HepG2 (cell line): ENCODE measurements at regions not wholly inside any gene's neighbourhood (a gene's known extent, or its start where the extent isn't known, plus 50 kb on each side); places are given as distances from the start of the nearest gene placed in this dataset.

ENCODE experiments used
- ATAC-seq: fragments of 200-7000 bp; cut with Tn5 transposase; 3 replicates; pipeline ENCODE4 v1.9.1; 2020; ENCODE audit warnings: mild to moderate bottlenecking, moderate library complexity
- BruUV-seq: library from RNA; stranded (reverse); fragments of 400-500 nt; replicated peaks from 2 replicates; lab custom pipeline; 2021; lab: Mats Ljungman, UMichigan
- CTCF ChIA-PET: fragments of 300-600 bp; formaldehyde crosslinking; extraction: SDS; loops from one replicate; lab custom pipeline; 2021; ENCODE audit warnings: low total read pairs, inconsistent platforms, low intra/inter-chr PET ratio; lab: Yijun Ruan, JAX
- POLR2A ChIA-PET: fragments of 350-600 bp; sonication (Branson Sonifier 250); formaldehyde crosslinking; loops from one replicate; lab custom pipeline; 2020; ENCODE audit warnings: antibody characterized with exemption, inconsistent platforms; lab: Yijun Ruan, JAX
- DNase-seq: peaks from one replicate; pipeline ENCODE4 v3.0.0-alpha.2; 2015; ENCODE audit warnings: low spot score
- FAIRE-seq: peaks from 3 replicates; lab custom pipeline; 2011; peaks lifted over from hg19 to GRCh38; lab: Jason Lieb, UNC
- H2AFZ ChIP-seq: one replicate; pipeline ENCODE4 v1.6.1; 2011; ENCODE audit warnings: low read length, inconsistent platforms
- H3K27ac ChIP-seq: fragments of 300-600 bp; 3 replicates; pipeline ENCODE4 v1.8.0; 2011; ENCODE audit warnings: mixed run types, mild to moderate bottlenecking, mixed read lengths, low read length, inconsistent platforms; ENCODE audit not compliant: insufficient read depth; ENCODE audit errors: extremely low read length
- H3K27me3 ChIP-seq, 2 experiments: fragments of 200-600 bp in 1 of 2; 2 replicates in 1 of 2; 3 replicates in 1 of 2; pipeline versions ENCODE4 v1.6.0 to v1.8.0; 2011; ENCODE audit warnings: low read length in 2 of 2, mild to moderate bottlenecking in 2 of 2, moderate library complexity in 2 of 2, inconsistent platforms in 1 of 2; ENCODE audit not compliant: insufficient read depth in 2 of 2, control insufficient read depth in 1 of 2
- H3K36me3 ChIP-seq, 2 experiments: fragments of 200-600 bp in 1 of 2; replicated peaks in 1 of 2; 2 replicates in 1 of 2; 3 replicates in 1 of 2; pipeline versions ENCODE4 v1.5.1 to v1.8.0; 2011; ENCODE audit warnings: low read length in 2 of 2, inconsistent platforms in 1 of 2; ENCODE audit not compliant: insufficient read depth in 2 of 2, control insufficient read depth in 1 of 2
- H3K4me1 ChIP-seq: 2 replicates; pipeline ENCODE4 v1.5.1; 2012; ENCODE audit warnings: low read length, inconsistent platforms; ENCODE audit not compliant: insufficient read depth
- H3K4me2 ChIP-seq: 2 replicates; pipeline ENCODE4 v1.6.0; 2011; ENCODE audit warnings: low read depth, low read length, inconsistent platforms
- H3K4me3 ChIP-seq, 3 experiments: fragments of 200-600 bp in 1 of 3; sonication (generic), shearing (Covaris generic) in 1 of 3; replicated peaks in 1 of 3; 2 replicates each; pipeline ENCODE4 v1.5.1; 2011 to 2016; ENCODE audit warnings: low read length in 3 of 3, inconsistent platforms in 2 of 3, low read depth in 2 of 3, mild to moderate bottlenecking in 2 of 3, control low read depth in 1 of 3, mixed read lengths in 1 of 3; ENCODE audit not compliant: insufficient read depth in 1 of 3
- H3K79me2 ChIP-seq: one replicate; pipeline ENCODE4 v1.6.1; 2011; ENCODE audit warnings: low read length, inconsistent platforms; ENCODE audit not compliant: insufficient read depth
- H3K9ac ChIP-seq: 2 replicates; pipeline ENCODE4 v1.6.0; 2011; ENCODE audit warnings: mild to moderate bottlenecking, low read depth, low read length, inconsistent platforms; ENCODE audit not compliant: insufficient read depth
- H3K9me3 ChIP-seq: 2 replicates; pipeline ENCODE4 v1.5.1; 2012; ENCODE audit warnings: mild to moderate bottlenecking, low read length
- H4K20me1 ChIP-seq: 2 replicates; pipeline ENCODE4 v1.6.0; 2011; ENCODE audit warnings: inconsistent platforms, mild to moderate bottlenecking, low read length, moderate library complexity; ENCODE audit not compliant: insufficient read depth
- ARNT ChIP-seq: fragments of 450-650 bp; IDR thresholded peaks from 2 replicates; pipeline ENCODE4 v1.6.1; 2017
- BCL6 ChIP-seq: IDR thresholded peaks from 2 replicates; pipeline ENCODE4 v1.6.1; 2016; ENCODE audit warnings: missing genetic modification reagents, missing compliant biosample characterization
- BRCA1 ChIP-seq: sonication (generic); formaldehyde crosslinking; IDR thresholded peaks from 2 replicates; pipeline ENCODE4 v1.4.0; 2020; ENCODE audit warnings: missing genetic modification reagents
- JUN ChIP-seq: sonication (generic); formaldehyde crosslinking; IDR thresholded peaks from 2 replicates; pipeline ENCODE4 v1.4.0; 2020; ENCODE audit warnings: mild to moderate bottlenecking, missing genetic modification reagents
- KDM1A ChIP-seq: IDR thresholded peaks from 2 replicates; pipeline ENCODE4 v1.6.1; 2016; ENCODE audit warnings: missing compliant biosample characterization
- REPIN1 ChIP-seq: sonication (generic); formaldehyde crosslinking; IDR thresholded peaks from 2 replicates; pipeline ENCODE4 v1.8.0; 2022; ENCODE audit warnings: missing genetic modification reagents, low read depth, mild to moderate bottlenecking, borderline replicate concordance
- SMARCE1 ChIP-seq: fragments of 450-650 bp; IDR thresholded peaks from 2 replicates; pipeline ENCODE4 v1.6.1; 2017; ENCODE audit warnings: borderline replicate concordance
- SNAPC2 ChIP-seq: sonication (generic); formaldehyde crosslinking; IDR thresholded peaks from 2 replicates; pipeline ENCODE4 v1.8.1; 2022; ENCODE audit warnings: mild to moderate bottlenecking, missing genetic modification reagents
- TBX3 ChIP-seq: fragments of 450-650 bp; IDR thresholded peaks from 2 replicates; pipeline ENCODE4 v1.6.1; 2017; ENCODE audit warnings: antibody characterized with exemption, mild to moderate bottlenecking, inconsistent platforms, borderline replicate concordance
- ZNF121 ChIP-seq: sonication (generic); formaldehyde crosslinking; IDR thresholded peaks from 2 replicates; pipeline ENCODE4 v1.5.0; 2020; ENCODE audit warnings: mild to moderate bottlenecking, missing genetic modification reagents
- ZNF343 ChIP-seq: sonication (generic); formaldehyde crosslinking; IDR thresholded peaks from 2 replicates; pipeline ENCODE4 v1.4.0; 2020; ENCODE audit warnings: mild to moderate bottlenecking, missing genetic modification reagents
- ZNF496 ChIP-seq: sonication (generic); formaldehyde crosslinking; IDR thresholded peaks from 2 replicates; pipeline ENCODE4 v1.8.1; 2023; ENCODE audit warnings: mild to moderate bottlenecking, moderate library complexity, missing genetic modification reagents; ENCODE audit not compliant: insufficient replicate concordance
- WGBS: methylation state at CpG from one replicate; pipeline ENCODE4 v1.1.6; 2017; ENCODE audit warnings: low lambda C conversion rate; 5-methylcytosine and 5-hydroxymethylcytosine counted together
- in situ Hi-C: cut with HindIII; loops from 2 replicates; pipeline ENCODE4 v1.10.0; 2017; ENCODE audit warnings: low pct_unique_long_range_greater_than_20kb; ENCODE audit not compliant: extremely low pct_ligation_motif_present
- intact Hi-C: fragments of 100-400 bp; cut with micrococcal nuclease; formaldehyde crosslinking; loops from one replicate; pipeline ENCODE4 v1.10.0; 2022; ENCODE audit not compliant: unreplicated experiment
- TF ChIP-seq, protein P1 (sequence below): sonication (generic); formaldehyde crosslinking; IDR thresholded peaks from 2 replicates; pipeline ENCODE4 v1.4.0; 2020; ENCODE audit warnings: missing genetic modification reagents
- TF ChIP-seq, protein P2 (sequence below): sonication (generic); formaldehyde crosslinking; IDR thresholded peaks from 2 replicates; pipeline ENCODE4 v1.9.0; 2021; ENCODE audit warnings: missing genetic modification reagents, borderline replicate concordance
- TF ChIP-seq, protein P3 (sequence below): sonication (generic); formaldehyde crosslinking; IDR thresholded peaks from 2 replicates; pipeline ENCODE4 v1.4.0; 2020; ENCODE audit warnings: mild to moderate bottlenecking, missing genetic modification reagents

DNA sequence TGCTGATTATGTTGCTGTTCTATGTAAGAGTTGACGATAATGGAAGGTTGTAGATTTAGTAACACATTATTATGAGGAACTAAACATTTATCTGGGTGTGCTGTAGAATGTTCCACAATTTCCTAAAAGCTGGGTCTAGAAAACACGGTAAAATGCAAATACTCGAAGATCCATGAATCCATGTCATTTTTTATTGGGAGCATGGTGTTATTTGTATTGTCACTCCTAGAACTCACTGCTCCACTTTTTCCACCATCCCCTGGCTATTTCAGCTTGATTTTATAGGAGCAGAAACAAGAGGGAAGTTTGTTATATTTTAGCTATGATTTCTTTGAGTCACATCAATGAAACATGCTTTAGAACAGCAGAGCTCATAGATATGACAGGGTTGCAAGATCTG is 155.0 kb upstream of the ANK2 start:
- intact Hi-C loops (no loop called here), in situ Hi-C loops (no loop called here)
- Histone ChIP-seq H3K4me1 (peaks cover 15% of the 10 kb centered on the region; the same call in 1 of the 2 replicates), H3K4me2 (no peak overlapping the region), H3K27ac (no peak overlapping the region), H3K79me2 (no peaks in the 10 kb centered on the region), H3K27me3 (no peaks in the 10 kb centered on the region), H3K9ac (no peak overlapping the region), H2AFZ (no peak overlapping the region), H3K4me3 (no peak overlapping the region), H3K9me3 (no peaks in the 10 kb centered on the region), H3K36me3 (no peaks in the 10 kb centered on the region), H4K20me1 (no peaks in the 10 kb centered on the region)
- ATAC-seq (no peak), FAIRE-seq (no peak), DNase-seq (no peak)
- ChIA-PET POLR2A (no interaction called here), CTCF (no interaction called here)
- TF ChIP-seq BCL6 (CRISPR knock-in tag) (no peak), ZNF343 (CRISPR knock-in tag) (no peak), BRCA1 (CRISPR knock-in tag) (no peak), SMARCE1 (no peak), JUN (no peak), KDM1A (no peak), REPIN1 (CRISPR knock-in tag) (no peak), TBX3 (no peak), SNAPC2 (no peak), ZNF496 (no peak), ARNT (no peak), ZNF121 (CRISPR knock-in tag) (no peak)
- TF ChIP-seq, protein P1, sequence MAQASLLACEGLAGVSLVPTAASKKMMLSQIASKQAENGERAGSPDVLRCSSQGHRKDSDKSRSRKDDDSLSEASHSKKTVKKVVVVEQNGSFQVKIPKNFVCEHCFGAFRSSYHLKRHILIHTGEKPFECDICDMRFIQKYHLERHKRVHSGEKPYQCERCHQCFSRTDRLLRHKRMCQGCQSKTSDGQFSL (CRISPR knock-in tag) = no peak
- TF ChIP-seq, protein P2, sequence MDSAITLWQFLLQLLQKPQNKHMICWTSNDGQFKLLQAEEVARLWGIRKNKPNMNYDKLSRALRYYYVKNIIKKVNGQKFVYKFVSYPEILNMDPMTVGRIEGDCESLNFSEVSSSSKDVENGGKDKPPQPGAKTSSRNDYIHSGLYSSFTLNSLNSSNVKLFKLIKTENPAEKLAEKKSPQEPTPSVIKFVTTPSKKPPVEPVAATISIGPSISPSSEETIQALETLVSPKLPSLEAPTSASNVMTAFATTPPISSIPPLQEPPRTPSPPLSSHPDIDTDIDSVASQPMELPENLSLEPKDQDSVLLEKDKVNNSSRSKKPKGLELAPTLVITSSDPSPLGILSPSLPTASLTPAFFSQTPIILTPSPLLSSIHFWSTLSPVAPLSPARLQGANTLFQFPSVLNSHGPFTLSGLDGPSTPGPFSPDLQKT = no peak
- TF ChIP-seq, protein P3, sequence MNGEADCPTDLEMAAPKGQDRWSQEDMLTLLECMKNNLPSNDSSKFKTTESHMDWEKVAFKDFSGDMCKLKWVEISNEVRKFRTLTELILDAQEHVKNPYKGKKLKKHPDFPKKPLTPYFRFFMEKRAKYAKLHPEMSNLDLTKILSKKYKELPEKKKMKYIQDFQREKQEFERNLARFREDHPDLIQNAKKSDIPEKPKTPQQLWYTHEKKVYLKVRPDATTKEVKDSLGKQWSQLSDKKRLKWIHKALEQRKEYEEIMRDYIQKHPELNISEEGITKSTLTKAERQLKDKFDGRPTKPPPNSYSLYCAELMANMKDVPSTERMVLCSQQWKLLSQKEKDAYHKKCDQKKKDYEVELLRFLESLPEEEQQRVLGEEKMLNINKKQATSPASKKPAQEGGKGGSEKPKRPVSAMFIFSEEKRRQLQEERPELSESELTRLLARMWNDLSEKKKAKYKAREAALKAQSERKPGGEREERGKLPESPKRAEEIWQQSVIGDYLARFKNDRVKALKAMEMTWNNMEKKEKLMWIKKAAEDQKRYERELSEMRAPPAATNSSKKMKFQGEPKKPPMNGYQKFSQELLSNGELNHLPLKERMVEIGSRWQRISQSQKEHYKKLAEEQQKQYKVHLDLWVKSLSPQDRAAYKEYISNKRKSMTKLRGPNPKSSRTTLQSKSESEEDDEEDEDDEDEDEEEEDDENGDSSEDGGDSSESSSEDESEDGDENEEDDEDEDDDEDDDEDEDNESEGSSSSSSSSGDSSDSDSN (CRISPR knock-in tag) = no peak
- BruUV-seq = no TSS peak
- 32% methylated on average over 3 of the region's 3 CpGs for WGBS
